ENCODE measurements at regions not wholly inside any gene's neighbourhood (a gene's known extent, or its start where the extent isn't known, plus 50 kb on each side); places are given as distances from the start of the nearest gene placed in this dataset.
A peak's percentile ranks its signal among the peaks of the same experiment; 100 is the strongest.

DNA sequence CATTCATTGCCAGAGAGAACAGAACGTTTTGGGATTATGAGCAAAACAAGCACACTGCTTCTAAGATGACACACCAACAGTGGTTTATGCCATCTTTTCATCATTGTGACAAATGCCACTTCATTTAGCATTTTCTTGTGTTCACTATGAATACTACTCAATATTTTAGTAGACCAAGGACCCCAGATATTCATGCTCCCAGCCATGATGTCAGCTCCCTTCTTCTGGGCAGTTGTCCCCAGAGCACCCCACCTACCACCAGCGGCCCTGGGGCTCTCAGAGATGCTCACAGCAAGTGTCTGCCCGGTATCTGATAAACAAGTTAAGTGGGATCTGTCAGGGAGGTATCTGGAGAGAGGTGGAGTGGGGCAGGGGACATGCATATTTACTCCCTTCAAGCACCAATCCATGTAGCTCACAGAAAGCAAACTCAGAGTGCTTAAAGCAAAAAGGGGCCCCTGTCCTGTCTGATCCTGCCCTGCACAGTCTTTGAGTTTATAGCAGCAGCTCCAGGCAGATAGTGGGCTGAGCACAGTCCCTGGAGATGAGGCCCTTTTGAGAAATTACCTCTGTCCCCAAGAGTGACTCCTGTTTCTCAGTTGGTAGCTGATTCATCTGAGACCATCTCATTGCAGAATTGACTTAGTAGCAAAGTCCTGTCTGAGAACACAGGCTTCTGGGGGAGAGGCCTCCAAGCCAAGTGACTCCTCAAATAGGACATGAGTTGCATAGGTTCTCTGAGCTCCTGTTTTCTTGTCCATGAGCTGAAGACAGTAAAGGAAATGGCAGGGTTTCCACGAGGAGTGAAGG, 281.8 kb upstream of the KLF6 start:
- H3K27ac Mint-ChIP-seq: no peak overlapping the region
- H3K9me3 Mint-ChIP-seq: peaks cover 1% of the 10 kb centered on the region
- no peaks in the 10 kb centered on the region for H3K4me1 Mint-ChIP-seq
- no peak for ATAC-seq (ENCODE audit: low read depth)
- H3K27me3 Mint-ChIP-seq: no peaks in the 10 kb centered on the region
- no peak for DNase-seq (ENCODE audit: low spot score in 2 of 2)
- H3K36me3 Mint-ChIP-seq: no peaks in the 10 kb centered on the region
- no peak overlapping the region for H3K4me3 Mint-ChIP-seq

DNA sequence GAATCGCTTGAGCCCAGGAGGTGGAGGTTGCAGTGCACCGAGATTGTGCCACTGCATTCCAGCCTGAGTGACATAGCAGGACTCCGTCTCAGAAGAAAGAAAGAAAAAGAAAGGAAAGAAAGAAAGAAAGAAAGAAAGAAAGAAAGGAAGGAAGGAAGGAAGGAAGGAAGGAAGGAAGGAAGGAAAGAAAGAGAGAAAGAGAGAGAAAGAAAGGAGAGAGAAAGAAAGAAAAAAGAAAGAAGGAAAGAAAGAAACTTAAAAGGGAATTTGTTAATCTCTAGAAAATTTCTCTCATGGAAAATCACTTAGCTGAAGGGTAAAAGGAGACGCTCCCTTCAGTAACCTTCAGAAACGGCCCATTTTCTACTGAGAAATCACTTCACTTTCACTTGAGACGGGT, 279.5 kb upstream of the KLF6 start:
- DNase-seq (ENCODE audit: low spot score in 2 of 2): no peak
- H3K36me3 Mint-ChIP-seq: no peaks in the 10 kb centered on the region
- H3K27me3 Mint-ChIP-seq: no peaks in the 10 kb centered on the region
- H3K9me3 Mint-ChIP-seq: peaks cover 1% of the 10 kb centered on the region
- H3K27ac Mint-ChIP-seq: no peak overlapping the region
- peaks cover 7% of the 10 kb centered on the region for H3K4me1 Mint-ChIP-seq
- ATAC-seq (ENCODE audit: low read depth): no peak
- no peak overlapping the region for H3K4me3 Mint-ChIP-seq

DNA sequence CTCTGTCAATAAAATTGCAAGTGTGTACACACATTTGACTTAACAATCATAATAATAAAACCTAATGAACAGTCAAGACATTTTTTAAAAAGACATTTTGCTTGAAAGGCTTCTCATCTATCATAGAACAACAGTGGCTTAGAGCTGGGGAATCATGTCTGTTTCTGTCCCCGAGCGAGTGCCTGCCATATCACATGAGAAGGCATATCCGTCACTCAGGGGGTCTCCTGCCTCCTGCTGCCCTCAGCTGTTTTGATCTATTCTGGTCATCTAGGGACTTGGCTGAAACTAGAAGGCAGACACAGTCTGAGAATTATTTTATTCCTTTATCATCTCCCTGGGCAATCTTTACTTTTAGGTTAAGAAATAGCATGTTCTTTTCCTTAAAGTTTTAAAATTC, 278.7 kb upstream of the KLF6 start:
- ATAC-seq (ENCODE audit: low read depth) (no peak), DNase-seq (ENCODE audit: low spot score in 2 of 2) (no peak)
- Mint-ChIP-seq H3K36me3 (no peaks in the 10 kb centered on the region), H3K4me3 (no peak overlapping the region), H3K9me3 (peaks cover 1% of the 10 kb centered on the region), H3K27ac (no peak overlapping the region), H3K27me3 (no peaks in the 10 kb centered on the region), H3K4me1 (peaks cover 7% of the 10 kb centered on the region)

DNA sequence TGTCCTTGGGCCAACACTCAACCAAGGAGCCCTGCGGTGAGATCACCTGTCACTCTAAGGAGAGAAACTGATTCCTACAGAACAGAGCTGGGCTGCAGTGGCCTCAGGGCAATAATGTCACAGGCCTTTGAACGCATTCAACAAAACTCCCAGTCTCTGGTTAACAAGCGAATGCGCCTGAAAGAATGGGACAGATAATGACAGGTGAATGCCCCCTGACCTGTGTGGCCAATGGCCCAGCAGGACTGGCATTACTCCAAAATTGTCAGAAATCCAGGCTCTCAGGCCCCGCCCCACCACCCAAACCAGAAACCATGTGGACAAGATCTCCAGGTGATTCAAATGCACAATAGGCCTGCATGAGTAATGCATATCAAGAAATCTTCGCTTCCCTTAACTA, 277.7 kb upstream of the KLF6 start:
- DNase-seq (ENCODE audit: low spot score in 2 of 2): no peak
- H3K4me1 Mint-ChIP-seq: peaks cover 7% of the 10 kb centered on the region
- H3K9me3 Mint-ChIP-seq: peaks cover 1% of the 10 kb centered on the region
- no peaks in the 10 kb centered on the region for H3K36me3 Mint-ChIP-seq
- no peak overlapping the region for H3K27ac Mint-ChIP-seq
- ATAC-seq (ENCODE audit: low read depth): no peak
- H3K27me3 Mint-ChIP-seq: no peaks in the 10 kb centered on the region
- H3K4me3 Mint-ChIP-seq: no peak overlapping the region

DNA sequence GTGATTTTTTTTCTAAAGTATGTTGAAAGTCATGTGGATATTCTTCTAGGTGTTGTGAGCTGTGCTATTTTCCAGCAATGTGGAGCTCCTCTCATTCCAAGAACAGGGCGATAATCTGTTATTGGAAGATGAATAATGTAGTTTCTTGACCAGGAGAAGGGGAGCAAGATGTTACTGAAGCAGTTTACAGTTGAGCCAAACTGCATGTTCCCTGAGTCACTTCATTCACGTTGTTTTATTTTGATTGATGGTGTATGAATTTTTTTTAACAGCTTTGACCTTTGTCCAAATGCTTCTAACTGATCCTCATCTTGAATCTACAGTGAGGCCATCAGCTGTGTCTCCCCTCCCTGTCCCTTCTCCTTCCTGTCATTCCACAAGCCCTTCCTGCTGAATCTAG, 277.1 kb upstream of the KLF6 start:
- H3K27me3 Mint-ChIP-seq: no peaks in the 10 kb centered on the region

DNA sequence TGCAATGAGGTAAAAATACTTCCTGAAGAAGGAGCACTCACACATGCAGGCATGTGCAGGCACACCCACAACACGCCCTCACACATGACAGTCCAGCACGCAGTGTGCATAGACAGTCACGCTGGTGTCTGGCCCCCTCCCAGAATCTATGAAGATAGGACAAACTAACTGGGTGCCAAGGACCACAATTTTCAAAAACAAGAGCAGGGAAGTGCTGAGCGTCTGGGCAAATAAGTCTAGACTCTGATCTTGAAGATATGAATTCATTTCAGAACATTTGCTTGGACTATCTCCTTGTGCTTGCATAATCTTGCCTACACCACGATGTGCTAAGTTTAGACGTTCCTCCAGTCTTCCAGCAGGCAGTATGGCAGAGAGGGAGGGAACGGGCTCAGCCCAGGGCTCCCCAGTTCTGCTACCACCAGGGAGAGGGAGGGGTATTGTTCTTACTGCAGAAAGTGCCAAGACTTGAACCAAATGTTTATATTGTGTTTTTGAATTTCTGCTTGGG, 276.5 kb upstream of the KLF6 start:
- Mint-ChIP-seq H3K9me3 (peaks cover 1% of the 10 kb centered on the region), H3K36me3 (no peaks in the 10 kb centered on the region), H3K27ac (no peak overlapping the region), H3K27me3 (no peaks in the 10 kb centered on the region), H3K4me3 (no peak overlapping the region), H3K4me1 (peaks cover 7% of the 10 kb centered on the region)
- ATAC-seq (ENCODE audit: low read depth) (no peak), DNase-seq (ENCODE audit: low spot score in 2 of 2) (no peak)

More for the DNA sequence above, 277.1 kb upstream of the KLF6 start:
- Mint-ChIP-seq H3K4me3 (no peak overlapping the region), H3K36me3 (no peaks in the 10 kb centered on the region), H3K9me3 (peaks cover 1% of the 10 kb centered on the region), H3K4me1 (peaks cover 7% of the 10 kb centered on the region), H3K27ac (no peak overlapping the region)
- DNase-seq (ENCODE audit: low spot score in 2 of 2): no peak
- ATAC-seq (ENCODE audit: low read depth): no peak

DNA sequence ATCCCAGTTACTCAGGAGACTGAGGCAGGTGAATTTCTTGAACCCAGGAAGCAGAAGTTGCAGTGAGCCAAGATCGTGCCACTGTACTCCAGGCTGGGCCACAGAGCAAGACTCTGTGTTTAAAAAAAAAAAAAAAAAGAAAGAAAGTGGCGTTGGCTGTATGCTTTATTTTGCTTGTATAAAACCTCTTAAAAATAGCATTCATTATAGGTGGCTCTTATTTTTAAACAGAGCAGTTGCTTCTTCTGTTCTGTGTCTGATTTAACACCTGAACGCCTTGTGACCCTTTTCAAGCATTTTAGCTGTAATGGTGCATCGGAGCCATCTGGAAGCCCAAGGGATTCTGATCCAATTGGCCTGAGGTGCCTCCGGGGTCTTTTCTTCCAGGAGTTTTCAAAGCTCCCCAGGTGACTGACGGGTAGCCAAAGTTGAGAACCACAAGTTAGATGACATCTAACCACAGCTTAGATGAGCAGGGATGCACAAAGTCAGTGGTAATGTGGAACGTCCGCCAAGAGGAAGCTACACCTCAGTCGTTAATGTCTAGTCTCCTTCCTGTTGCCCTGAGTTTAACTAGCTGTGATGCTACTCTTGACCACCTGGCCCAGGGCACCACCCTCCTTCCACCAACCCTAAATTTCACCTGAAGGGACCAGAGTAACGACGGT, 274.6 kb upstream of the KLF6 start:
- DNase-seq (ENCODE audit: low spot score in 2 of 2) (no peak), ATAC-seq (ENCODE audit: low read depth) (peak; percentile 89)
- Mint-ChIP-seq H3K36me3 (no peaks in the 10 kb centered on the region), H3K4me3 (no peak overlapping the region), H3K27me3 (no peaks in the 10 kb centered on the region), H3K4me1 (peaks cover 7% of the 10 kb centered on the region), H3K9me3 (peaks cover 1% of the 10 kb centered on the region), H3K27ac (peak overlapping the region; percentile 45)

DNA sequence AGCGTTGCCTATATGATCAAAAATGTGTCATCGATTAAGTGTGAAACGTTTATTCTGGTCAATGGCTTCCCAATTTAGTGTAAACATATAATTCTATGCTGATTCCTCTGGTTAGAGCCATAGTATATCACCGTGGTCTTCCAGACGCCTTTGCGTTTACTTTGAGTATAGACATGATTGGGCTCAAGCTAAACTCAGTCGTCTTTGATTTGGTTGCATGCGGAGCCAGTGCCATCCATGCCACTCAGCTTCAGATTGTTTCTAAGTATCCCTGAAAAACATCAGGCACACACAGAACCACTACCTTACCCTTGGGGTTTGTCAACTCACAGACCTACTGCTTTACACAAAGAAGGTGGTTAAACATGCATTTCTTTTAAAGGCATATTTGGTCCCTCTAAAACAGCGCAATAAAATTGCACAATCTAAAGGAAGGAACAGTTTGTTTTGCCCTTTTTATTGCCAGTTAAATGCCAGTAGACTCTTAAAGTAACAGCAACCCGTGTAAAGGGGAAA, 273.6 kb upstream of the KLF6 start:
- no peak overlapping the region for H3K4me3 Mint-ChIP-seq
- ATAC-seq (ENCODE audit: low read depth): no peak

DNA sequence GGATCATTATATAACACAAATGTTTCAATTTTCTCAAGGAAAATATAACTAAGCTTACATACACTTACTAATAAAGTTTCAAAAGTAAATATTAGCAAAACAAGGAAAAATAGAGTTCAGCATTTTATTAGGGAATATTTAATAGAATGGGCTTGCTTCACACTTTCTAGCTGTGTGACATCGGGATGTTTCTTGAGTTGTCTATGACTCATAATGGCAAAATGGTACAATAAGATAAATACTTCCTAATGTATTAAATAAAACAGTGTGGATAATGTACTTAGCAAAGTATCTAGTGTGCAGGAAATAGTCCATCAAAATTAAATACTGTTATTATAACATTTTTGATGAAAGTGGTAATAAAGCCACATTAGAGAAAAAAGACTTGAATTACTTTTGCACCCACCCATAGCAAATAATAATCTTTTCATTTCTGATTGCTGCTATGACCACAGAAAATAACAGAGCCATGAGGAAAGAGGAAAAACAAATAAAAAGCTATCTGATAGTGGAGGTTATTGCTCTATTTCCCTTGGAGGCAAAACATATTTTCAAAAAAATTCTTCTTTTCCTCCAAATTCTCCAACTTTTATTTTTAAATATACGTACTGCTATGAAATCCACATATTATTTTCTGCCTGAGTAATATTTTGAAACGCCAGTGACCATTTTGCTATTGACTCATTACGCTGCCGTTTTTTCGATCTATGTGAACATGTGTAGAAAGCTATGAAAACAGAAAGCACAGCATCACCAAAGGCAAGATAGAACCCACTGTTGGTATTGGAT, 272.9 kb upstream of the KLF6 start:
- ATAC-seq (ENCODE audit: low read depth) (no peak), DNase-seq (ENCODE audit: low spot score in 2 of 2) (no peak)
- Mint-ChIP-seq H3K36me3 (peaks cover 3% of the 10 kb centered on the region), H3K4me3 (no peak overlapping the region), H3K9me3 (peaks cover 3% of the 10 kb centered on the region), H3K27ac (no peak overlapping the region), H3K27me3 (no peaks in the 10 kb centered on the region), H3K4me1 (peaks cover 16% of the 10 kb centered on the region)

More for the DNA sequence above, 273.6 kb upstream of the KLF6 start:
- H3K36me3 Mint-ChIP-seq: peaks cover 3% of the 10 kb centered on the region
- H3K27ac Mint-ChIP-seq: no peak overlapping the region
- H3K27me3 Mint-ChIP-seq: no peaks in the 10 kb centered on the region
- peaks cover 16% of the 10 kb centered on the region for H3K4me1 Mint-ChIP-seq
- peaks cover 3% of the 10 kb centered on the region for H3K9me3 Mint-ChIP-seq
- DNase-seq (ENCODE audit: low spot score in 2 of 2): no peak

DNA sequence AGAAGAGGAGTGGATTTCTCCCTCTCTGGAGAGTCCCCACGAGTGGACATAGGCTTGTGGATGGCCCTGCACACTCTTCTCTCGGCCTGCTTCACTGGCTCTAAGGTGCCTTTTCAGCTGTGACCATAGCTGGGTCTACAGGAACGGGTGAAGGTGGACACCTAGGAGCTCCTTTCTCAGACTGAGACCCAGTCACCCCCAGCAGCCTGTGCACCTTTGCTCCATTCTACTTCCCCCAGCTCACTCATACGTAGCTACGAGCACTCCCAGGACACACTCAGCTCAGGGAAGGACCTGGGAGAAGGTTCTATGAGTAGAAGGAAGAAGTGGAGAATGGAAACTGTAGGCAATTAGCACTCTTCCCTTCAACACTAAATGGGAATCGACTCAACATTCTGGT, 272.0 kb upstream of the KLF6 start:
- H3K9me3 Mint-ChIP-seq: peaks cover 3% of the 10 kb centered on the region
- H3K27me3 Mint-ChIP-seq: no peaks in the 10 kb centered on the region
- H3K36me3 Mint-ChIP-seq: peaks cover 3% of the 10 kb centered on the region
- H3K27ac Mint-ChIP-seq: no peak overlapping the region
- ATAC-seq (ENCODE audit: low read depth): no peak
- DNase-seq (ENCODE audit: low spot score in 2 of 2): no peak
- no peak overlapping the region for H3K4me3 Mint-ChIP-seq
- H3K4me1 Mint-ChIP-seq: peaks cover 18% of the 10 kb centered on the region

DNA sequence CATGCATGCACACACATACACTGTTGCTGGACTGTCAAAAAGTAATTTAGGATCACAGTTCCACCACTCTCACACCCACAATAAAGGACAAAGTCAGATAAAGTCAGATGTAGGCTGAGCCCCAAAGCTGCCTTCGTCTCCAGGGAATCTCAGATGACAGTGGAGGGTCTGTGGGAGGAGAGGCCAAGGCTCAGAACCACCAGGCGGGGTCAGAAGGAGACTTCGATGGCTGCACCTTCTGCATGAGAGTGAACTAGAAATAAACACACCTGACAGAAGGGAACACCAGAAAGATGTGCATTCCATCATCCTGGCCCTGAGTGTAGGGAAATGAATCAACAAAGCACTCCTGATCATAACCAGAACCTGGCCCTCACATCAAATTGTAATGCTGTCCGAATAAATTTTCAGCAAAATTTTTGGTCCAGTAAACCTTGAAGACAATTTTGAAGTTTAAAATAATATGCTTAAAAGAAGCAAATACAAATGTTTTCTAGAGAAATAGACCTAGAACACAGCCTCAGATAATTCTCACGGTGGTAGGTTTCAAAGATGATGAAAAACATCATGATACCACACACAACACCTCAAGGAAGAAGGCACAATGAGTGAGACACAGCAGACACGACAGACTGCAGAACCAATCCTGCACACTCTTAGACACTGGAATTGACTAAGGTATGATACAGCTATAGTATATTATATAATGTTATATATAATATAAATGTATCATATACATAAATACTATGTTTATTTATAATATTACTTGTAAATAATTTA, 269.8 kb upstream of the KLF6 start:
- no peaks in the 10 kb centered on the region for H3K27me3 Mint-ChIP-seq
- no peak for ATAC-seq (ENCODE audit: low read depth)
- DNase-seq (ENCODE audit: low spot score in 2 of 2): no peak
- H3K4me1 Mint-ChIP-seq: peaks cover 22% of the 10 kb centered on the region
- peaks cover 3% of the 10 kb centered on the region for H3K36me3 Mint-ChIP-seq
- H3K27ac Mint-ChIP-seq: peak overlapping the region; percentile 28
- H3K9me3 Mint-ChIP-seq: peaks cover 3% of the 10 kb centered on the region
- no peak overlapping the region for H3K4me3 Mint-ChIP-seq

DNA sequence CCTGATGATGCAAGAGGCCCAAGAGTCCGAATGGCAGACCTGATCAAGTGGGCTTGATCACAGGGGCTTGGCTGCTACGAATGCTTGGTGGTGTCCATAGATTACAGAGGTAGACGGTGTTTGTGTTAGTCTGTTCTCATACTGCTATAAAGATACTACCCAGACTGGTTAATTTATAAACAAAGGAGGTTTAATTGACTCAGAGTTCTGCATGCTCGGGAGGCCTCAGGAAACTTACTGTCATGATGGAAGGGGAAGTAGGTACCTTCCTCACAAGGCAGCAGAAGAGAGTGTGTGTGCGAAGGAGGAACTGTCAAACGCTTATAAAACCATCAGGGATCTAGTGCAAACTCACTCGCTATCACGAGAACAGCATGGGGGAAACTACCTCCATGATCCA, 268.9 kb upstream of the KLF6 start:
- no peak for DNase-seq (ENCODE audit: low spot score in 2 of 2)
- Mint-ChIP-seq H3K4me3 (no peak overlapping the region), H3K9me3 (peaks cover 3% of the 10 kb centered on the region), H3K4me1 (peaks cover 19% of the 10 kb centered on the region), H3K27ac (peak overlapping the region; percentile 28), H3K27me3 (no peaks in the 10 kb centered on the region), H3K36me3 (peaks cover 3% of the 10 kb centered on the region)
- ATAC-seq (ENCODE audit: low read depth): peak; percentile 84

DNA sequence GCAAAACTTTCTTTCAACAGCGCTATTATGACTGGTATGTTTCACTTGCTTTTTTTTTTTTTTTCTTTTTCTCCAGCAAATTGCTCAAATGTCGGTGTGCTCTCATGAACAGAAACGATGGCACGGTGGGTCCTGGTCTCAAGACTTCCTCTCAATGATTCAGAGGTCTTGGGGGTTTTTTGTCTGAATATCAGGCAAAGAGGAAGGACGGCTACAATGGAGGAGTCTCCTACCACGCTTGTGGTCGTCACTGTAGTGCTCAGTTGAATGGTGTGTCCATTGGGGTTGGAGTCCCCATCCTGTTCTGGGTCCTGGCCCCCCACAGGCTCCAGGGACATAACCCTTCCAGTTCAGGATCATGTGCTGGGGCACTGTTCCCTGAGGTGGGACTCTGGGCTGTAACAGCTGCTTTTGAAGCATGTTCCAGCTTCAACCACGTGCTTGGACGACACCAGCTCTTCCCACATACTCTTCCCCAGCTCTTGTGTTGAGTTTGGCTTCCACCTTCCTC, 266.7 kb upstream of the KLF6 start:
- peak overlapping the region; percentile 94 for H3K4me3 Mint-ChIP-seq
- DNase-seq (ENCODE audit: low spot score in 2 of 2): no peak

More for the DNA sequence above, 266.7 kb upstream of the KLF6 start:
- H3K4me1 Mint-ChIP-seq: peaks cover 19% of the 10 kb centered on the region
- peak; percentile 51 for ATAC-seq (ENCODE audit: low read depth)
- H3K27me3 Mint-ChIP-seq: no peaks in the 10 kb centered on the region
- H3K9me3 Mint-ChIP-seq: peaks cover 3% of the 10 kb centered on the region
- peaks cover 3% of the 10 kb centered on the region for H3K36me3 Mint-ChIP-seq
- peak overlapping the region; percentile 96 for H3K27ac Mint-ChIP-seq

Measured in memory B cell (primary cell).